ENCODE measurements at regions not wholly inside any gene's neighbourhood (a gene's known extent, or its start where the extent isn't known, plus 50 kb on each side); places are given as distances from the start of the nearest gene placed in this dataset.

DNA sequence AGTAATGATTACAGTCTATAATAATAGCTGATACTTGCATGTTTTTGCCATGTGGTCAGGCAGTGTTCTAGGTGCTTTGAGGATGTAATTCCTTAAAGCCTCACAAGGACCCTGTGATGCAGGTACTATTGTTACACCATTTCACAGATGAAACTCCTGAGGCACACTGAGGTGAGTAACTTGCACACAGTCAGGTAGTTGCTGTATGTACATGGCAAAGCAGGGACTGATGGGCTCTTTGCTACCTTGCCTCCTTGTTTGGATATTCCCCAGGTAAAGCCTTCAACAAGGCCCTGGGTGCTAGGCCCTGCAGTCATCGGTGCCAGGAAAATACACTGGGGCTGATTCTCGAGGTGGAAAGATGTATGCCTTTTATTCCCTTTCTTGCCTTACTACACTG, 317.5 kb downstream of the CXCL12 start:
- no peak overlapping the region for H3K27ac ChIP-seq
- TF ChIP-seq ZFX (IDR thresholded peaks at IDR 0.05), result no peak
- TF ChIP-seq, protein P1, sequence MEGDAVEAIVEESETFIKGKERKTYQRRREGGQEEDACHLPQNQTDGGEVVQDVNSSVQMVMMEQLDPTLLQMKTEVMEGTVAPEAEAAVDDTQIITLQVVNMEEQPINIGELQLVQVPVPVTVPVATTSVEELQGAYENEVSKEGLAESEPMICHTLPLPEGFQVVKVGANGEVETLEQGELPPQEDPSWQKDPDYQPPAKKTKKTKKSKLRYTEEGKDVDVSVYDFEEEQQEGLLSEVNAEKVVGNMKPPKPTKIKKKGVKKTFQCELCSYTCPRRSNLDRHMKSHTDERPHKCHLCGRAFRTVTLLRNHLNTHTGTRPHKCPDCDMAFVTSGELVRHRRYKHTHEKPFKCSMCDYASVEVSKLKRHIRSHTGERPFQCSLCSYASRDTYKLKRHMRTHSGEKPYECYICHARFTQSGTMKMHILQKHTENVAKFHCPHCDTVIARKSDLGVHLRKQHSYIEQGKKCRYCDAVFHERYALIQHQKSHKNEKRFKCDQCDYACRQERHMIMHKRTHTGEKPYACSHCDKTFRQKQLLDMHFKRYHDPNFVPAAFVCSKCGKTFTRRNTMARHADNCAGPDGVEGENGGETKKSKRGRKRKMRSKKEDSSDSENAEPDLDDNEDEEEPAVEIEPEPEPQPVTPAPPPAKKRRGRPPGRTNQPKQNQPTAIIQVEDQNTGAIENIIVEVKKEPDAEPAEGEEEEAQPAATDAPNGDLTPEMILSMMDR (conservative IDR thresholded peaks at IDR 0.05), result no peak

DNA sequence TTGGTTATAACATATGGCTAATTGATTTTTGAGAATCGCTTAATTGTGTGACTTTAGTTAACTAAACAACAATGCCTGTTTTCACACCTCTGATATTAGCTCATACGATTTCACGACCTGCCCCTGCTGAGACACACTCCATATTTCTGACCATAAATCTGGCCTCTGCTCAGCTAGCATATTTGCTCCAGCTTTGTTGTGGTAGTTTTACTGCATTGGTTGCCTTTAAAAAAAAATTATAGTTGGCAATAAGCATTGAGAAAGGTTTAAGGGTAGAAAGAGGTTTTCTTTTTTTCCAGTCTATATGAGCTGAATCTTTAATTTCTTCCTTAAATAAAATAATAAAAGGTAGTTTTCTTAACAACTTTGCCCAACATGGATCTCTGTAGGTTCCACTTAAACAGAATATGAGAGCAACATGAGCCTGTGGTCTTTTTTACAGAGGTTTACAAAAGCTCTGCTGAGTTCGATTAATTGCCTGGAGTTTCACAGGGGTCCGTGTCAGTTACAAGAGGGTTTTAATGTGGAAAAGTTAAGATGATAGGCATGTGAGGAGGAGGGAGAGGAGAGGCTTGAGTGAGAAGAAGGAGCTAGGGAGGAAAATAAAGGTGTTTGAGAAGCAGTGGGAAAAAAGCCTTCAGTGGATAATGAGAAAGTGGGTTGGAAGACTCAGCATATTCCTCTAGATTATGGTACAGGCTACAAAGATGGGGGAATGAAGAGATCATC, 318.2 kb downstream of the CXCL12 start:
- no peak overlapping the region for H3K27ac ChIP-seq
- no peak for TF ChIP-seq ZFX (IDR thresholded peaks at IDR 0.05)
- TF ChIP-seq, protein P1 (conservative IDR thresholded peaks at IDR 0.05), result no peak

GRCh38 chr10:44065788-44066526, 318.9 kb downstream of the CXCL12 start:
- no peak overlapping the region for H3K27ac ChIP-seq
- TF ChIP-seq ZFX (IDR thresholded peaks at IDR 0.05), result no peak
- TF ChIP-seq, protein P1 (conservative IDR thresholded peaks at IDR 0.05), result no peak

GRCh38 chr10:44064987-44065787, 319.7 kb downstream of the CXCL12 start:
- TF ChIP-seq, protein P1 (conservative IDR thresholded peaks at IDR 0.05), result no peak
- TF ChIP-seq ZFX (IDR thresholded peaks at IDR 0.05), result no peak
- H3K27ac ChIP-seq, result no peak overlapping the region

DNA sequence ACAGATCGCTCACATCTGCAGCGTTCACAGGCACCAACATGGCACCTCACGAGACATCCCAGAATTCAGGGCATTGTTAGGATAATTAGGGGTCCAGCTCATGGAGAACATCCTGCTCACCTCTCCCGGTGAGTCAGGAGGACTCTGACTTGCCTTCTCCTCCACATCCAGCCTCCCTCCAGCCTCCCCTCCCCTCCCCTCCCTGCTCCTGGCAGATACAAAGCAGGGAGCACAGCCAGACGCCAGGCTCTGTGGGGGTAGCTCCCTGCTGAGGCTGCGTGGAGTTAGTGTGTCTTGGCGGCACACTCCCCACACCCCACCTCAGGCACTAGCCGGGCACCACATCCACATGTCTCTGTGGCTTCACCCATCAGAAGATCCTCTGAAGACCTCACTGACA, 320.6 kb downstream of the CXCL12 start:
- TF ChIP-seq ZFX (IDR thresholded peaks at IDR 0.05), result no peak
- TF ChIP-seq, protein P1 (conservative IDR thresholded peaks at IDR 0.05), result no peak
- H3K27ac ChIP-seq, result no peak overlapping the region

DNA sequence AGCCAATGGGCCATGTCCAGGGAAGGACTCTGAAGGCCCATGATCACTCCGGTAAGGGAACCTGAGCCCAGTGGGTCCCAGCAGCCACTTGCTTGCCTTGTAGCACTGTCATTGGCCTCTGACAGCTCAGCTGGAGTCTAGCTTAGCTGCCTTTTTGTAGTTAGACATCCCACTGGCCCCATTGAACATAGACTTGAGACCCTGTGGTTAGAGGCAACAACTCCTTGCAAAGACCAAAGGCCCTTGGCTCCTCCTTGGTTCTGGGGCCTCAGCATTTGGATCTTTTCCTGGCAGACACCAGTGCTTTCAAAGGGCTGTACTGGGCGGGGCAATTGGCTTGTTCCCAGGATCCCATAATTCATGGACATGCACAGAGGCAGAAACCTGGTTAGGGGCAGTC, 321.2 kb downstream of the CXCL12 start:
- no peak overlapping the region for H3K27ac ChIP-seq
- no peak for TF ChIP-seq ZFX (IDR thresholded peaks at IDR 0.05)
- TF ChIP-seq, protein P1 (conservative IDR thresholded peaks at IDR 0.05), result no peak
